HFFc6 (cell line): ENCODE measurements at regions not wholly inside any gene's neighbourhood (a gene's known extent, or its start where the extent isn't known, plus 50 kb on each side); places are given as distances from the start of the nearest gene placed in this dataset.

ENCODE experiments used
- DNase-seq: peaks from one replicate; pipeline ENCODE4 v3.0.0-alpha.2; 2018
- H3K27ac Mint-ChIP-seq: 2 replicates; pipeline ENCODE4 v1.8.0; 2020; ENCODE audit warnings: mild to moderate bottlenecking, mixed read lengths
- H3K27me3 Mint-ChIP-seq: 2 replicates; pipeline ENCODE4 v1.8.0; 2021; ENCODE audit warnings: mild to moderate bottlenecking, moderate library complexity, mixed read lengths; ENCODE audit not compliant: insufficient read depth
- H3K36me3 Mint-ChIP-seq: 2 replicates; pipeline ENCODE4 v1.8.0; 2021; ENCODE audit warnings: low read depth, mixed read lengths
- H3K4me1 Mint-ChIP-seq: 2 replicates; pipeline ENCODE4 v1.8.0; 2020; ENCODE audit warnings: low read depth, mixed read lengths
- H3K4me3 Mint-ChIP-seq: 2 replicates; pipeline ENCODE4 v1.8.0; 2020; ENCODE audit warnings: mild to moderate bottlenecking, moderate library complexity, mixed read lengths
- H3K9me3 Mint-ChIP-seq: 2 replicates; pipeline ENCODE4 v1.8.0; 2020; ENCODE audit warnings: mild to moderate bottlenecking, mixed read lengths
- TF ChIP-seq, protein P1 (sequence below): fragments of 200-600 bp; sonication (generic); IDR thresholded peaks from 2 replicates; pipeline ENCODE4 v1.5.0; 2021; ENCODE audit warnings: antibody characterized with exemption, mild to moderate bottlenecking

DNA sequence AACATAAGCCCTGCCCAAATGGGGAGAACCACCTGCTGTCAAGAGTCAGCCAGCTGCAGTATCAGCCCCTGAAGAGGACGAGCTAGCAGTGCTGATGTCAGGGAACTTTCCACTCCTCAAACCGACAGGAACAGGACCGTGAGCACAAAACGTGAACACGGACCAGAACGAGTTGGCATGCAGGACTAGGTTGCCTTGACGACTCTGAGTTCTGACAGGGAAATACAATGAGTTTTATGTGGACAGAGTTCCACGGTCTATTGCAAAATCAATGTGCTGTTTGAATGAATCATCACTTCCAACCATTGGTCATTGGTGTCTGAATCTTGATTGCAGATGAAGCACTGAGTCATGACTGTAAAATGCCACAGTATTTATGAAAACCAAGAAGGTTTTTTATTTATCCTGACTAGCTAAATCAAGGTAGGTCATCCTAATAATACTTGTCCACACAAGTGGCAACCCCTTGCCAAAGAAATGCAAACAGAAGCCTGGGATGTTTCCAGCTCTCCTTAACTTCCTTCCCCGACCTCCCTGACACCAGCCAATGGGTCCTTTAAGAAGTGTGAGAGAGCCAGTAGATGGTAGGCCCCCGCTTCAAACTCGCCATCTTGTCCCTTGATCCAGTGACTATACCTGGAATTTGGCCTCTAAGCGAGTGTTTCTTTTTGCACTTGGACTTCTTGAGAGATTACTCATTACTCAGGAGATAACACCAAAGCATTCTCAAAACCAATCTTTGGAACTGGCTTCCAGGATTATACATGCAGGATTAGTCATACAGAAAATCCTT is 119.6 kb downstream of the ASB7 start:
- peak overlapping the region; percentile 100 for H3K27ac Mint-ChIP-seq
- DNase-seq = peak; percentile 100
- H3K9me3 Mint-ChIP-seq = no peaks in the 10 kb centered on the region

GRCh38 chr15:100722551-100723314 is 120.3 kb downstream of the ASB7 start:
- Mint-ChIP-seq H3K27ac (peak overlapping the region; percentile 100), H3K9me3 (no peaks in the 10 kb centered on the region), H3K27me3 (peaks cover 4% of the 10 kb centered on the region), H3K4me3 (peak overlapping the region; percentile 75), H3K4me1 (peaks cover 65% of the 10 kb centered on the region), H3K36me3 (no peaks in the 10 kb centered on the region)
- no peak for DNase-seq
- TF ChIP-seq, protein P1, sequence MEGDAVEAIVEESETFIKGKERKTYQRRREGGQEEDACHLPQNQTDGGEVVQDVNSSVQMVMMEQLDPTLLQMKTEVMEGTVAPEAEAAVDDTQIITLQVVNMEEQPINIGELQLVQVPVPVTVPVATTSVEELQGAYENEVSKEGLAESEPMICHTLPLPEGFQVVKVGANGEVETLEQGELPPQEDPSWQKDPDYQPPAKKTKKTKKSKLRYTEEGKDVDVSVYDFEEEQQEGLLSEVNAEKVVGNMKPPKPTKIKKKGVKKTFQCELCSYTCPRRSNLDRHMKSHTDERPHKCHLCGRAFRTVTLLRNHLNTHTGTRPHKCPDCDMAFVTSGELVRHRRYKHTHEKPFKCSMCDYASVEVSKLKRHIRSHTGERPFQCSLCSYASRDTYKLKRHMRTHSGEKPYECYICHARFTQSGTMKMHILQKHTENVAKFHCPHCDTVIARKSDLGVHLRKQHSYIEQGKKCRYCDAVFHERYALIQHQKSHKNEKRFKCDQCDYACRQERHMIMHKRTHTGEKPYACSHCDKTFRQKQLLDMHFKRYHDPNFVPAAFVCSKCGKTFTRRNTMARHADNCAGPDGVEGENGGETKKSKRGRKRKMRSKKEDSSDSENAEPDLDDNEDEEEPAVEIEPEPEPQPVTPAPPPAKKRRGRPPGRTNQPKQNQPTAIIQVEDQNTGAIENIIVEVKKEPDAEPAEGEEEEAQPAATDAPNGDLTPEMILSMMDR = no peak

More for the DNA sequence above, 119.6 kb downstream of the ASB7 start:
- peaks cover 59% of the 10 kb centered on the region for H3K4me1 Mint-ChIP-seq
- H3K27me3 Mint-ChIP-seq = peaks cover 4% of the 10 kb centered on the region
- H3K36me3 Mint-ChIP-seq = no peaks in the 10 kb centered on the region
- TF ChIP-seq, protein P1 = no peak
- peak overlapping the region; percentile 78 for H3K4me3 Mint-ChIP-seq

- TF ChIP-seq, protein P1 = no peak
- Mint-ChIP-seq H3K27ac (peak overlapping the region; percentile 100), H3K4me1 (peaks cover 67% of the 10 kb centered on the region), H3K9me3 (no peaks in the 10 kb centered on the region), H3K4me3 (peak overlapping the region; percentile 75), H3K27me3 (peaks cover 4% of the 10 kb centered on the region), H3K36me3 (no peaks in the 10 kb centered on the region)
- DNase-seq = no peak
Observed at GRCh38 chr15:100723315-100723801, 121.0 kb downstream of the ASB7 start.

DNA sequence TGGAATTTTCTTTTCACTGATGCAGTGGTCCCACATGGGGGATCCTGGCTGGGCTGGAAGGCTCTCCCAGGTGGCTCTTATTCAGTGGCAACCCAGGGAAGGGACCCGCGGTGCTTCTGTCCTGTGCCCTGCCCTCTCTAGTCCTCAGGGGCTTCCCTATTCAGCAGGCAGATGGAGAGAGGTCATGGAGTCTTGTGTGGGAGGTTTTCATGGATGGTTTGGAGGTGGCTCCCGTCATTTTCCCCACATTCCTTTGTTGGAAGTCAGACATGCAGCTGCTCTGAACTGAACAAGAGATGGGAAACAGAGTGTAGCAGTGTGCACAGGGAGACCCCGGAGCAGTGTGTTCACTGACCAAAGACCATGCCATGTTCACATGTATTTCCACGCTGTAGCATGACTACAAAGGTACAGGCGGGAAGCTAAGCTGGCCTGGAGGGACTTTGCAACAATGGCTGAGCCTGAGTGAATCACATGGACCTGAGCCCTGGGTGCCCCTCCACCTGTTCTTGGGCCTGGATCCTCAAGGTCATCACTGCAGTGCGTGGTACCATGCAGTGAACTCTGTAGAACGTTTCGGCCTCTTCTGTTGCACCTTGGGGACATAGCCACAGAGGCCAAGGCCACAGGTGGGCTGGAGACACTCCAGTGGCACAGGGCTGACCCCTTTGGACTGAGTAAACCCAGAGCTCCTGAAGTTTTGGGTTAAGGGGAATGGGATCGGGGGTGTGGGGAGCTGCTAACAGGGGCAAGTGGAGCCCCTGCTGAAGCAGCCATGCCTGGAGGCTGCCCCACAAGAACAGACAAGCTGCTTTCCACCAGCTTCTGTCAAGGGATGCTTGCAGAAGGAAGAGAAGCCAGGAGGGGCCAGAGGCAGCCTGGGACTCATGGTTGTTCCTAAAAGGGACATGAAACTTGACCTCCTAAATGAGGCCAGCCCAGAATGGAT is 123.0 kb downstream of the ASB7 start:
- H3K27me3 Mint-ChIP-seq = peaks cover 4% of the 10 kb centered on the region
- peak overlapping the region; percentile 47 for H3K4me3 Mint-ChIP-seq
- H3K36me3 Mint-ChIP-seq = no peaks in the 10 kb centered on the region
- H3K27ac Mint-ChIP-seq = peak overlapping the region; percentile 81
- peak; percentile 48 for DNase-seq
- no peaks in the 10 kb centered on the region for H3K9me3 Mint-ChIP-seq
- peaks cover 65% of the 10 kb centered on the region for H3K4me1 Mint-ChIP-seq
- TF ChIP-seq, protein P1 = no peak

- Mint-ChIP-seq H3K4me3 (no peak overlapping the region), H3K4me1 (peaks cover 63% of the 10 kb centered on the region), H3K9me3 (no peaks in the 10 kb centered on the region), H3K27ac (peak overlapping the region; percentile 81), H3K27me3 (peaks cover 4% of the 10 kb centered on the region; the same call in 1 of the 2 replicates), H3K36me3 (no peaks in the 10 kb centered on the region)
- no peak for DNase-seq
- TF ChIP-seq, protein P1 = no peak
Observed at GRCh38 chr15:100726070-100726420, 123.7 kb downstream of the ASB7 start.
